ENCODE measurements at regions not wholly inside any gene's neighbourhood (a gene's known extent, or its start where the extent isn't known, plus 50 kb on each side); places are given as distances from the start of the nearest gene placed in this dataset.

DNA sequence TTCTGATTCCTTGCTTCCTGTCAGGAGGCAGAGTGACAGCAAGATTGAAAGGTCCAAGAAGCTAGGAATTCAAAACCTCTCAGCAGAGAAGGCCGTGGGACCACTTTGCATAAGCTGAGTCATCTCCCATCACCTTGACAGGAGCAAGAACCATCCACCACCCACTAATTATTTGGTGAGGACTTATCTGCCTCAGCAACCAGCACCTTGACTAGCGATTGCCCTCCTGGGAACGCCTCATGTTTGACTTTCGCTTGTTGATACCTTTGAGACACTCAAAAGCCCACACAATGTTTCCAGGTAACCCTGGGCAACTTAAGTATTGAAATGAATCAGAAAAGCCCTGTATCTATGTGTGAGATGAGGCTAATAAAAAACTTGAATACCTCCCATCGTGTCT is 233.5 kb upstream of the GYPA start:
- no peak overlapping the region for H3K4me3 ChIP-seq
- no peak overlapping the region for H2AFZ ChIP-seq
- POLR2A ChIA-PET (ENCODE audit: unreplicated experiment), result no interaction called here
- H3K36me3 ChIP-seq (ENCODE audit: low read depth), result no peaks in the 10 kb centered on the region
- CTCF ChIA-PET, result no interaction called here
- H3K27ac ChIP-seq, result no peak overlapping the region
- BruUV-seq (replicated peaks), result no TSS peak
- H3K4me2 ChIP-seq, result no peak overlapping the region
- H3F3A ChIP-seq (ENCODE audit: insufficient read depth, low read depth), result no peaks in the 10 kb centered on the region
- H3K27me3 ChIP-seq (ENCODE audit: insufficient read depth, low read depth), result no peaks in the 10 kb centered on the region
- intact Hi-C loops (cut with micrococcal nuclease; ENCODE audit: unreplicated experiment), result no loop called here
- no peak for DNase-seq
- no peaks in the 10 kb centered on the region for H3K9me2 ChIP-seq (ENCODE audit: insufficient read depth)
- no peaks in the 10 kb centered on the region for H4K20me1 ChIP-seq (ENCODE audit: insufficient read depth)
- no peaks in the 10 kb centered on the region for H3K79me2 ChIP-seq (ENCODE audit: low read depth)
- no peaks in the 10 kb centered on the region for H3K4me1 ChIP-seq (replicated peaks; ENCODE audit: insufficient read depth)
- TF ChIP-seq CTCF (conservative IDR thresholded peaks at IDR 0.05) (no peak), EZH2 (IDR thresholded peaks at IDR 0.05; ENCODE audit: low read depth) (no peak)
- H3K9me3 ChIP-seq (ENCODE audit: insufficient read depth, low read depth), result no peaks in the 10 kb centered on the region

DNA sequence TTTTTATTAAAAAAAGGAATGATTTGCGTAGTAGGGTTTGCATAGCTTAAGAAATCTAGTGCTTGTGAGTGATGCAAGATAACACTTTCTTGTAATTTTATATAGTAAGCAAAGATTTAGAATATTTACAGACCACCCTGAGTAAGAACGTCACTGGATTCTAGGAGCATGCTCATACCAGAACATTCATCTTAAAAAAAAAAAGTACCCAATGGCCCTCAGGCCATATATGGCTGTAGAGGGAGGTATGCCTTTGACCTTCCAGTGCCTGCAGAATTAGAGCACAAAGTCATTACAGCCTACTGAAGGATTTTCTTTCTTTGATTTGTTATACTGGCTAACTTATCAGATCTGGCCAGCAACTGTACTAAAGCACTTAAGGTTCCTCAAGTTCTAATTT is 236.3 kb upstream of the GYPA start:
- POLR2A ChIA-PET (ENCODE audit: unreplicated experiment), result no interaction called here
- Histone ChIP-seq H4K20me1 (ENCODE audit: insufficient read depth) (no peaks in the 10 kb centered on the region), H3K4me2 (no peak overlapping the region), H3K4me3 (no peak overlapping the region), H3K9me2 (ENCODE audit: insufficient read depth) (no peaks in the 10 kb centered on the region), H3K36me3 (ENCODE audit: low read depth) (no peaks in the 10 kb centered on the region), H3K27me3 (ENCODE audit: insufficient read depth, low read depth) (no peaks in the 10 kb centered on the region), H3F3A (ENCODE audit: insufficient read depth, low read depth) (no peaks in the 10 kb centered on the region), H3K79me2 (ENCODE audit: low read depth) (no peaks in the 10 kb centered on the region), H3K4me1 (replicated peaks; ENCODE audit: insufficient read depth) (no peaks in the 10 kb centered on the region), H3K9me3 (ENCODE audit: insufficient read depth, low read depth) (no peaks in the 10 kb centered on the region), H3K27ac (no peak overlapping the region), H2AFZ (no peak overlapping the region)
- BruUV-seq (replicated peaks), result no TSS peak
- no peak for DNase-seq
- CTCF ChIA-PET, result no interaction called here
- TF ChIP-seq EZH2 (IDR thresholded peaks at IDR 0.05; ENCODE audit: low read depth) (no peak), CTCF (conservative IDR thresholded peaks at IDR 0.05) (no peak)
- intact Hi-C loops (cut with micrococcal nuclease; ENCODE audit: unreplicated experiment), result no loop called here

DNA sequence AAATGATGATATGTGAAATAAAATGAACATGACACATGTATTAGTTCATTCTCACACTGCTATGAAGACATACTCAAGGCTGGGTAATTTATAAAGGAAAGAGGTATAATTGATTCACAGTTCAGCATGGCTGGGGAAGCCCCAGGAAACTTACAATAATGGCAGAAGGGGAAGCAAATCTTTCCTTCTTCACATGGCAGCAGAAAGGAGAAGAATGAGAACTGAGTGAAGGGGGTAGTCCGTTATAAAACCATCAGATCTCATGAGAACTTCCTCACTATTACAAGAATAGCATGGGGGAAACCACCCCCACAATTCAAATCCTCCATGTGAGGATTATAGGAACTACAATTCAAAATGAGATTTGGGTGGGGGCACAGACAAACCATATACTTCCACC is 243.9 kb upstream of the GYPA start:
- H3K4me1 ChIP-seq (replicated peaks; ENCODE audit: insufficient read depth), result no peaks in the 10 kb centered on the region
- H3K9me2 ChIP-seq (ENCODE audit: insufficient read depth), result no peaks in the 10 kb centered on the region
- no peak for DNase-seq
- H4K20me1 ChIP-seq (ENCODE audit: insufficient read depth), result no peaks in the 10 kb centered on the region
- POLR2A ChIA-PET (ENCODE audit: unreplicated experiment), result no interaction called here
- no peaks in the 10 kb centered on the region for H3K36me3 ChIP-seq (ENCODE audit: low read depth)
- no peak overlapping the region for H3K4me2 ChIP-seq
- H3K9me3 ChIP-seq (ENCODE audit: insufficient read depth, low read depth), result no peaks in the 10 kb centered on the region
- CTCF ChIA-PET, result no interaction called here
- no peak overlapping the region for H2AFZ ChIP-seq
- no peak overlapping the region for H3K4me3 ChIP-seq
- H3F3A ChIP-seq (ENCODE audit: insufficient read depth, low read depth), result no peaks in the 10 kb centered on the region
- no peaks in the 10 kb centered on the region for H3K27me3 ChIP-seq (ENCODE audit: insufficient read depth, low read depth)
- no peak overlapping the region for H3K27ac ChIP-seq
- BruUV-seq (replicated peaks), result no TSS peak
- intact Hi-C loops (cut with micrococcal nuclease; ENCODE audit: unreplicated experiment), result no loop called here
- no peak for TF ChIP-seq EZH2 (IDR thresholded peaks at IDR 0.05; ENCODE audit: low read depth)
- TF ChIP-seq CTCF (conservative IDR thresholded peaks at IDR 0.05), result no peak
- no peaks in the 10 kb centered on the region for H3K79me2 ChIP-seq (ENCODE audit: low read depth)
